Parathyroid adenoma (tissue), 2 donors: ENCODE measurements at regions not wholly inside any gene's neighbourhood (a gene's known extent, or its start where the extent isn't known, plus 50 kb on each side); places are given as distances from the start of the nearest gene placed in this dataset.

Source experiments
- H2AFZ ChIP-seq: fragments of 300-600 bp; sonication (generic); one replicate; pipeline ENCODE4 v1.7.0; 2017; ENCODE audit warnings: antibody characterized with exemption, mild to moderate bottlenecking
- H3K27ac ChIP-seq: fragments of 300-600 bp; sonication (generic); one replicate; pipeline ENCODE4 v1.7.0; 2017
- H3K27me3 ChIP-seq: fragments of 300-600 bp; sonication (generic); one replicate; pipeline ENCODE4 v1.7.0; 2017; ENCODE audit warnings: low read length; ENCODE audit not compliant: control insufficient read depth, insufficient read depth
- H3K36me3 ChIP-seq: fragments of 300-600 bp; sonication (generic); one replicate; pipeline ENCODE4 v1.7.0; 2017; ENCODE audit warnings: low read length; ENCODE audit not compliant: control insufficient read depth, insufficient read depth
- H3K4me1 ChIP-seq: fragments of 300-600 bp; sonication (generic); one replicate; pipeline ENCODE4 v1.7.0; 2017; ENCODE audit warnings: control low read depth
- H3K4me2 ChIP-seq: fragments of 300-600 bp; sonication (generic); one replicate; pipeline ENCODE4 v1.7.0; 2017; ENCODE audit warnings: low read length
- H3K4me3 ChIP-seq: fragments of 300-600 bp; sonication (generic); one replicate; pipeline ENCODE4 v1.7.0; 2017; ENCODE audit warnings: low read depth, low read length
- H3K79me2 ChIP-seq: fragments of 300-600 bp; sonication (generic); one replicate; pipeline ENCODE4 v1.7.0; 2017; ENCODE audit warnings: control low read depth
- H3K9ac ChIP-seq: fragments of 300-600 bp; sonication (generic); one replicate; pipeline ENCODE4 v1.7.0; 2017; ENCODE audit warnings: mild to moderate bottlenecking
- H3K9me3 ChIP-seq: fragments of 300-600 bp; sonication (generic); one replicate; pipeline ENCODE4 v1.7.0; 2017; ENCODE audit warnings: low read length; ENCODE audit not compliant: control insufficient read depth
- CTCF ChIP-seq: fragments of 300-600 bp; sonication (generic); IDR thresholded peaks from one replicate; pipeline ENCODE4 v1.7.0; 2017; ENCODE audit warnings: antibody characterized with exemption, mild to moderate bottlenecking
- donor health status: primary hyperparathyroidism.

GRCh38 chr1:81209461-81209860 lies 591.3 kb upstream of the ADGRL2 start:
- H3K36me3 ChIP-seq: no peaks in the 10 kb centered on the region
- H3K4me3 ChIP-seq: no peak overlapping the region
- H3K9me3 ChIP-seq: no peaks in the 10 kb centered on the region
- H2AFZ ChIP-seq: no peak overlapping the region
- H3K4me2 ChIP-seq: no peak overlapping the region
- H3K27me3 ChIP-seq: no peaks in the 10 kb centered on the region
- TF ChIP-seq CTCF: no peak
- no peaks in the 10 kb centered on the region for H3K79me2 ChIP-seq
- H3K4me1 ChIP-seq: no peaks in the 10 kb centered on the region
- no peak overlapping the region for H3K9ac ChIP-seq
- no peak overlapping the region for H3K27ac ChIP-seq

GRCh38 chr1:81208441-81208840 lies 592.3 kb upstream of the ADGRL2 start:
- no peaks in the 10 kb centered on the region for H3K9me3 ChIP-seq
- H3K79me2 ChIP-seq: no peaks in the 10 kb centered on the region
- H3K4me3 ChIP-seq: no peak overlapping the region
- H3K9ac ChIP-seq: no peak overlapping the region
- no peak overlapping the region for H3K27ac ChIP-seq
- H3K4me2 ChIP-seq: no peak overlapping the region
- no peak for TF ChIP-seq CTCF
- H3K36me3 ChIP-seq: no peaks in the 10 kb centered on the region
- H2AFZ ChIP-seq: no peak overlapping the region
- H3K27me3 ChIP-seq: no peaks in the 10 kb centered on the region
- H3K4me1 ChIP-seq: no peaks in the 10 kb centered on the region

DNA sequence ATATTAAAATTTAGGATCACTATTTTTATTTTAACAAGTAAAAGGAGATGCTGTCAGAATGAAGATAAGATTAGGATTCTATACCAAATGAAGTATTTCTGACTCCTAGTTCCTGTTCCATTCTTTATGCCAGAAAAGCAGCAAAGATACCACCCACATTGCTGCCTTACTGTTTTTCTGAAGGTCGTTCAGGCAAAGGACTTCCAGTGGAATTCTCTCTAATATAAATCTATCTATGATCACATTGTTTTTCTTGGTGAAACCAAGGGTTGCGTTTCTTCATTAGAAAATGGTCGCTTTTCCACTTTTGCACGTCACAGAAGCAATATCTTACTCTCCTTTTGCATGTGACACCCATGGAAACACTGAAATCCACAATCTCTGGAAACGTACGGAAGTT lies 594.8 kb upstream of the ADGRL2 start:
- H3K9ac ChIP-seq: no peak overlapping the region
- no peaks in the 10 kb centered on the region for H3K36me3 ChIP-seq
- H3K27ac ChIP-seq: no peak overlapping the region
- no peaks in the 10 kb centered on the region for H3K4me1 ChIP-seq
- H3K4me3 ChIP-seq: no peak overlapping the region
- H3K4me2 ChIP-seq: no peak overlapping the region
- H3K27me3 ChIP-seq: no peaks in the 10 kb centered on the region
- no peak for TF ChIP-seq CTCF
- H3K79me2 ChIP-seq: no peaks in the 10 kb centered on the region
- no peak overlapping the region for H2AFZ ChIP-seq
- H3K9me3 ChIP-seq: no peaks in the 10 kb centered on the region

- Histone ChIP-seq H3K36me3 (no peaks in the 10 kb centered on the region), H3K9ac (no peak overlapping the region), H2AFZ (no peak overlapping the region), H3K4me3 (no peak overlapping the region), H3K4me1 (no peaks in the 10 kb centered on the region), H3K27me3 (no peaks in the 10 kb centered on the region), H3K4me2 (no peak overlapping the region), H3K9me3 (no peaks in the 10 kb centered on the region), H3K79me2 (no peaks in the 10 kb centered on the region), H3K27ac (no peak overlapping the region)
- no peak for TF ChIP-seq CTCF
These were observed 599.0 kb upstream of the ADGRL2 start for GRCh38 chr1:81201779-81202178.

DNA sequence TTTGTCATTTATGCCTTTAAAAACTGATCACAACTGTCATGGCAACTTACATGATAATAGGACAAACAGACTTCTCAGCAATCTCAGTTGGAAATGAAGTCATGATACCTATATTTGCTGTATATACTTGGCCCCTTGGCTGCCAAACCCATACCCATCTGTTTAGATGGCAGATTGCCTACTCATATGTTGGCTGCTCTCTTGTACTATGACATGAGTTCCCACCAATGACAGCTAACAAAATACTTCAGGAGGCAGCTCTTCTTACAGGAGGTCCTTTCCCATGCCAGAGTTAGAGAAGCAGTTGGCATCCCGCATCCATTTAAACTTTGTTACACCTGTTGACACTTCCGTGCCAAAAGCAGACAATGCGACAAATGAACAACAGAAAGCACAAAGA lies 603.1 kb upstream of the ADGRL2 start:
- Histone ChIP-seq H3K36me3 (no peaks in the 10 kb centered on the region), H3K27me3 (no peaks in the 10 kb centered on the region), H3K27ac (no peak overlapping the region), H3K9me3 (no peaks in the 10 kb centered on the region), H2AFZ (no peak overlapping the region), H3K4me1 (no peaks in the 10 kb centered on the region), H3K79me2 (no peaks in the 10 kb centered on the region), H3K9ac (no peak overlapping the region), H3K4me2 (no peak overlapping the region), H3K4me3 (no peak overlapping the region)
- TF ChIP-seq CTCF: no peak
